Endothelial cell of hepatic sinusoid (primary cell): ENCODE measurements at regions not wholly inside any gene's neighbourhood (a gene's known extent, or its start where the extent isn't known, plus 50 kb on each side); places are given as distances from the start of the nearest gene placed in this dataset.
"Not testable (repeated sequence)": the region's sequence is repeated elsewhere in the genome, so short reads cannot be mapped to it uniquely, and the experiment has no call there.

Source experiments
- in situ Hi-C: cut with HindIII; loops from 2 replicates; pipeline ENCODE4 v1.10.0; 2017; ENCODE audit warnings: low sequenced_read_pairs

DNA sequence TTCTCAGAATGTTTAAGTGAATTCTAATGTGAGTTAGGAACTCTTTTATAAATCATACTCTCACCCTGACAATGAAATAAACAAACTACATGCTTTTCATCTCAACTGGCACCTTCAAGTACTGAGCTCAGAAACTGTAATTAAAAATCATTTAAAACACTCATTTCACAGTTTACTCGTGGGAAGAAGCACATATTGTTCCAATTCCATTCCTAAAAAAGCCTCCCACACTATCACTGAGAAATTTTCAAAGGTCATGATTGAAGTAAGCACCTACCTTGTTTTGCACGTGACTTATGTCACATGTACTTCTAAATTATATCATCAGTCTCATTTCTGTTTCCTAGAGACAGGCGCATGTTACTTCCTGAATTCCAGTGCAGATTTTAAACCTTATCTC, 678.1 kb upstream of the SLC8A1 start:
- in situ Hi-C loops = no loop called here

DNA sequence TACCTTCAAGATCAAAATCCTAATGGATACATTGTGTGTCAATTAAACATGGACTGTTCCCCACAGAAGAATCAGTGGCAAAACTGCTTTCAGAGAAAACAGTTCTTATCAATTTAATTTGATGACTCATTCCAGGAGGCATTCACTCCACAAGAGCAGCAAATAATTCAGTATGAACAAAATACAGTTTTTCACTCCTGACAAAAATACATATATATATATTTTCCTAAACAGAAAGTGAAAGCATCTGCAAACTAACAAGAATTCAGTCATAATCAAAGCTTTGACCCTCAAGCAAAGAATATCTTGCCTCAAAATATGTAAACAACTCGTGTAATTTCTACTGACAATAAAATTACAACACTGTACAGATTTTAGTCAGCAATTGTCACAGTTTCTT, 685.1 kb upstream of the SLC8A1 start:
- in situ Hi-C loops = no loop called here

GRCh38 chr2:41141146-41141791, 689.4 kb upstream of the SLC8A1 start:
- in situ Hi-C loops = no loop called here

GRCh38 chr2:41142478-41142877, 690.6 kb upstream of the SLC8A1 start:
- in situ Hi-C loops = no loop called here

- in situ Hi-C loops = no loop called here
These were observed 693.2 kb upstream of the SLC8A1 start for GRCh38 chr2:41145066-41145465.

DNA sequence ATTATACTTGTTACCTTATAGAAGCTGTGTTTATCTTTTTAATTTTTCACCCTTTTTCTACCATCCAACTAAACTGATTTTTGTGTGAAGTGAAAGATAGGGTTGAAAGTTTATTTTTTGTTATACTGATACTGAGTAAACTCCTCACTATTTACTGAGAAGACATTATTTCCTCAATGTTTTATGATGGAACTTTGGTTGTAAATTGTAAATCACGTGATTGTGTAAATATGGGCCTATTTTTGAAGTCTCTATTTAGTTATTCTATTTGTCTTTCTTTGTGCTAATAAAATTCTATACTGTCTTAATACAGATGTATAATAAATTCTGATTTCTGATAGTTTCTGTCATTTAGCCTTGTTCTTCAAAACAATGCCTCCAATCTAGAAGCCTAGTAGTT, 697.2 kb upstream of the SLC8A1 start:
- in situ Hi-C loops = no loop called here

GRCh38 chr2:41151746-41152145, 699.9 kb upstream of the SLC8A1 start:
- in situ Hi-C loops = no loop called here

GRCh38 chr2:41152318-41152717, 700.4 kb upstream of the SLC8A1 start:
- in situ Hi-C loops = no loop called here

DNA sequence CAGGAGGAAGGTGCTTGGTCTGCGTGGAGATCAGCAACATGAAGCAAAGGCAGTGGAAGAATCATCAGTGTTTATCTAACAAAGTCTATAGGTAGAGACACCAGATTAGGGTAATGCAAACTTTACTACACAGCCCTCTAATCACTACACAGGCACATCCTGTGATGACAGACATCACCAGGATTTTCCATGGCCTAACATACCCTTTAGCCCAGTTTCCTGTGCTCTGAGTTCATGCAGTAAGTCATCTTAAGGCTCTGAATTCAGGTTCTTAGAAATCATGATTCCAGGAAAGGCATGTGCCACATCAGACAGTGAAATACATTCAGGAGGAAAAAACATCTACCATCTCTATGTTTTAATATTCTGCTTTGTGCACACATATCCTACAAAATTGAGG, 708.5 kb upstream of the SLC8A1 start:
- in situ Hi-C loops = no loop called here

DNA sequence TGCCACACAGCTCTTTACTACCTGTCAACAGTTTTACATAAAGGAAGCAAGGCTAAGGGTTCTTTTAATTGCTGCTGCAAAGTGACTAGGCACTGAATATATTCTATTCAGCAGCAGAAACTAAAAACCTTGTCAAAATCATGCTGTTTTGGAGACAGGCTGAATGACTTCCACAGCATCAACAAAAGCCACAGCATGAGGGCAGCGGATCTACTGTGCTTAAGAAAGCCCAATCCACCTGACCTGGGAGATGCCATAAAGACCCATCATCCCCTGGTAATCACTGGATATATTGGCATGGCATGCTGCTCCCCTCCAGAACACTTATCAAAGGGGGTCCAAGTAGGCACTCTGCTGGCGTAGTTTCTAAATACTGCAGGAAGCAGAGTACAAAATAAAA, 715.1 kb upstream of the SLC8A1 start:
- in situ Hi-C loops = no loop called here

- in situ Hi-C loops = no loop called here
These were observed 717.9 kb upstream of the SLC8A1 start for GRCh38 chr2:41169744-41170143.

DNA sequence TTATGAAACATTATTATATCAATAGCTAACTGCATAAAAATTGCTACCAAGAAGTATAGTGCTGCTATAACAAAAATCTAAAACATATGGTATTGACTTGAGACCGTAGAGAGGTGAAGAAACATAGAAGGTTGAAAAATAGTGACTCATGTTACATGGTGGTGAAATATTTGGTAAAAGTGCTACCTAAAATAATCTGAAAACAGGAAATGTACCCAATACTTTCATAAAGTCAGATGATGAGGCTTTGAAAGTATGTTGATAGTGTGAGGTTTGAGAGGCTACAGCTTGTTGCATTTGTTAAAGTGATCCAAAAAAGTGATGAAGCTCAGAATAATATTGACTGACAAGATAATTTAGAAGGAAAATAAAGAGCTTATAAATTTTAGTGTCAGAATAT, 718.7 kb upstream of the SLC8A1 start:
- in situ Hi-C loops = no loop called here

DNA sequence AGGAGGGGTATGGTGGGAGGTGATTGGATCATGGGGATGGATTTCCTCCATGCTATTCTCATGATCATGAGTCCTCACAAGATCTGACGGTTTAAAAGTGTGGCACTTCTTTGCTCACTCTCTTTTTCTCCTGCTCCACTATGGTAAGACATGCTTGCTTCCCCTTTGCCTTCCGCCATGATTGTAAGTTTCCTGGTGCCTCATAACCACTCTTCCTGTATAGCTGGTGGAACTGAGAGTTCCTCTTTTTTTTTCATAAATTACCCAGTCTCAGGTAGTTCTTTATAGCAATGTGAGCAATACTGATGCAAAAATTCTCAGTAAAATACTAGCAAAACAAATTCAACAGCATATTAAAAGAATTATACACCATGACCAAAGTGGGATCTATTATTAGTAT, 728.5 kb upstream of the SLC8A1 start:
- in situ Hi-C loops = no loop called here

- in situ Hi-C loops = no loop called here
These were observed 731.1 kb upstream of the SLC8A1 start for GRCh38 chr2:41182961-41183360.

- in situ Hi-C loops = no loop called here
These were observed 735.7 kb upstream of the SLC8A1 start for GRCh38 chr2:41187376-41188122.

GRCh38 chr2:41194230-41194629, 742.3 kb upstream of the SLC8A1 start:
- in situ Hi-C loops = no loop called here

- in situ Hi-C loops = no loop called here
These were observed 745.9 kb upstream of the SLC8A1 start for GRCh38 chr2:41197781-41198180.

DNA sequence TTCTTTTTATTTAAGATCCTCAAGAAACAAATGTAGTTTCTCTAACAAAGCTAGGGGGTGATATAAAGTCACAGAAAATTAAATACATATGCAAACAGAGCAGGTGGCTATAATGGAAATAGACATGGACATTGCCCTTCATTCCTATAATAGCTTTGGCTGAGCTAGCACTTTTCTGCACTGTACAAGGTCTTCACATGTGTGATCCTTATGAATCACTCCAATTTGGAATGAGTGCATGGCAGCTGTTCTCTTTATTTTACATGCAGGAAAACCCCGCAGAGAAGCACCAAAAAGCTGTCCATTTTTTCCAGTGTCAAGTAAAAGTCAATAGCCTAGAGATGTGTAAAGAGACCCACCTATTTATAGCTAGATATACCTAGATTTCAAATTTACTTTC, 747.4 kb upstream of the SLC8A1 start:
- in situ Hi-C loops = no loop called here

GRCh38 chr2:41204315-41204714, 752.4 kb upstream of the SLC8A1 start:
- in situ Hi-C loops = no loop called here

- in situ Hi-C loops = no loop called here
These were observed 754.1 kb upstream of the SLC8A1 start for GRCh38 chr2:41206004-41206403.

DNA sequence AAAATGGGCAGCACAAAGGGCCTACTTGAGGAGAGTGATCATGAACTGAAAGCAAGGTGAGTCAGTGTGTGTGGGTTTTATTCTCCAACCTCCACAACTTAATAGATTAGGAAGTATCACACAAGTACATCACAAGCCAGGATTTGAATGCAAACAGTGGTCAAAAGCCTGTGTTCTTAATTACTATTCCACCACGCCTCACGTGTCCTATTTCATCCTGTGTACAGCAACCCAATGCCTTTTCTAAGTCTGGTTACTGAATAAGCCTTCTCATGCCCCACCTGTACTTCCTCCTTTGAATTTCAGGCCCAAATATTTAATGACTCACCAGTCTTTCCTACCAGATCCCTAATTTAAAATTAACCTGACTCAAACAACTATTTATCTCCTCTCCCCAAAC, 755.7 kb upstream of the SLC8A1 start:
- in situ Hi-C loops = no loop called here

GRCh38 chr2:41210030-41210429, 758.1 kb upstream of the SLC8A1 start:
- in situ Hi-C loops = not testable (repeated sequence)

GRCh38 chr2:41216978-41217377, 765.1 kb upstream of the SLC8A1 start:
- in situ Hi-C loops = no loop called here
